HG03460 (cell line): ENCODE measurements at regions not wholly inside any gene's neighbourhood (a gene's known extent, or its start where the extent isn't known, plus 50 kb on each side); places are given as distances from the start of the nearest gene placed in this dataset.

Source experiments
- ATAC-seq: cut with Tn5 transposase; IDR thresholded peaks from one replicate; pipeline ENCODE4 v1.9.1; 2021; ENCODE audit not compliant: unreplicated experiment

DNA sequence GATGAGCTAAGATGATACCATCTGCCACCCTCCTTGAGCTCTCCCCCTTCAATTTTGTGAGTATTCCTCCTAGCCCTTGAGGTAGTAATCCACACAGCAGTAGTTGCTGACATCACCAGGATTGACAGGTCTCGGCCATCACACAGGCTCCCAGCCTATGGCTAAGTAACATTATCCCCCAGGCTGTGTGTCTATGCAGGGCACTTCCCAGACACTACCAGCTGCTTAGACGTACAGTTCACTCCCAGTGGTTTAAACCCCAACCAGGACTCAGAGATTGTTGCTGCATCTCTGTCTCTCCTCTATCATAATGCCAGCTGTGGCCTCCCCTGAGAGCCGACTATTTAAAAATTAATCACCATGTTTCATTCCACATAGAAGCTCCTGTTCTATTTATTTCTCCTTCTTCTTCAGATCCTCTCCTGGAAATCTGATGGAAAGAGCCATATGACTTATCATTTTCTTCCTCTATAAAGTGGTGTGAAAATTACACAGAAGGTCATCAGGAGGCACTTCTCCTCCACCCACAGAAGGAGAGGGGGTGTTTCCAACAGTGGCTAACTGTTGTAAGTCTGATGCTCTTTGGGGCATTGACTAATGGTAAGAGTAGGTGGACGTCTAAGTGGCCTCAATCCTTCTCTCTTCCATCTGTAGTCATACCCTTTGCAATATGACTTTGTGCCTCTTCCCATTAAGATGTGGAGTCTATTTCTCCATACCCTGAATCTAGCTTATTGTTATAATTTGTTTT lies 396.3 kb downstream of the SETD4 start:
- ATAC-seq, result no peak

DNA sequence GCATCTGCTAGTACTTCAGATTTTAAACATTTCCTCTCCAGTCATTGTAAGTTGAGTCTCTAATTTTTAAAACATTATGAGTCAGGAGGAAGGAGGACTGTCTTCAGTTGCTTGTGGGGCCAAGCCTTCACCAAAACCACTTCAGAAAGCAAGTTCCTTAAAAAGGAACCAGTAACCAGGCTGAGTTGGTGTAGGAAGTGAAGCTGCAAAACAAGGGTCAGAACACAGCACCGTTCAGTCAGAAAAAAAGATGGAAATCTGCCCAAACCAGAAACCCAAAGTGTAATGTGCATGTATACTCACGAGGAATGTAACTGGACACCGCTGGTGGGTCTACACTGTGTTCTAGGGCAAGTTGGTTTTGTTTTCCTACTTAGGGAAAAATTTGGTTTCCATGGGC lies 402.1 kb downstream of the SETD4 start:
- no peak for ATAC-seq

DNA sequence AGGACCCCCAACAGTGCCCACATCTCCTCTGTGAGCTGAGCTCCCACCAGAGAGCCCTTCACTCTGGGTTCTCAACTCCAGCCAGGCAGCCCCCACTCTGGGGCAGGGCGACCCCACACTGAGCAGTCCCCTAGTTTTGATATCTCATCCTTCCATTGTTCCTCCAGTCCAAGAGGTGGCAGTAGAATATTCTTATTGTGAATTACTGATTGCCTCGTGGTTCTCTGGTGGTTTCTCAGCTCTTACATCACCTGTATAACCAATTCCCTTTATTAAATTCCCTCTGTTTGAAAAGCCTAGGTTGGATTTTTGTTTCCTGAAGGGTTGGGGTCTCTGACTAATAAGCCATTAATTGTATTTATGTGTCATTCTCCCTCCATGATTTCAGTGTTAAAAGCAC lies 407.5 kb downstream of the SETD4 start:
- no peak for ATAC-seq

DNA sequence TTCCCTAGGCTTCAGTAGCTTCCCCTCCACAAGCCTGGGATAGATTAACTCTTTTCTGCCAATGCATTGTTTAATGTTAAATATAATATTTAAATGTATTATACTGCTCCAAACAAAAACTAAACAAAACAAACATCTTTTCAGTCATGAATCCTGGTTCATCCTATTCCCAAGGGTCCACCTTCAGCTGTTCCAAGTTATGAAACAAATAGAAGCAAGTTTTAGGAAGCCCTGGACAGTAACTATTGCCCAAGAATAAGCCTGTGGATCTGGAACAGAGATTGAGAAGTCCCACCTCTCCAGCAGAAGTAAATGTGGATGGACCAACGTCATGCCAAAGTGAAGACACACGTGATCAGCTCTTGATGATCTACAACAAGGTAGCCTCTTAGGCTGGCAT lies 408.1 kb downstream of the SETD4 start:
- no peak for ATAC-seq

DNA sequence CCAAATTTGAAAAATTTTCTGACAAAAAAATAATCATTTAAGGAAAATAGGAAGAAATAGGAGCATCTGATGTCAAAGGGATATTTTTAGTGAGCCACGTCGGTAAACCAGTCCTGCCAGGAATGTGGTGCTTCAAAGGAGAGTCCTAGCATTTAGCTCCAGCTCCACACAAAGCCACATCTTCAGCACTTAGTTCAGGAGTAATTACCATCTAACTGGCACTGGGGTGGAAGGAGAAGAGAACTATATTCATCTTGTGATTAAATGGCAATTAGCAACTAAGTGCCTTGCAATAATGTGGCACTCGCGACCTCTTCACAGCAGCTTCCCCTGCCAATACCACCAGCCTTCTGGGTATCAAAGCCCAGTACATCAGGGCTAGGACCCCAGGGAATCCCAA lies 409.1 kb downstream of the SETD4 start:
- no peak for ATAC-seq

DNA sequence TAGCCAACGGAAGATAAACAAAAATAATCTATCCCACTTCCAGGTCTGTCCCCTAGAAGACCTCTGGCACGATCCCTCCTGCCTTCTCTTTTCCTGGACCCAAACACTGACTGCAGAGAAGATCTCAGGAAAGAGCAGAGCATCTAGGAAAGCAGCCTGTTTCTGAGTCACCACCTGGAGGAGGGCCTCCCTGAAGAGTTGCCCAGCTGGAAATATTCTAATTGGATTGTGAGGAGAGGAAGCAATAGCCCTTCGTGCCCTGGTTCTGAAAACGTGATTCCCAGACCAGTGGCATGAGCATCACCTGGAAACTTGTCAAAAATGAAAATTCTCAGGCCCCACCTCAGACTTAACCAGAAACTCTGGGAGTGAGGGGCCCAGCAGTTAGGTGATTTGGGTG lies 411.1 kb downstream of the SETD4 start:
- ATAC-seq, result no peak

DNA sequence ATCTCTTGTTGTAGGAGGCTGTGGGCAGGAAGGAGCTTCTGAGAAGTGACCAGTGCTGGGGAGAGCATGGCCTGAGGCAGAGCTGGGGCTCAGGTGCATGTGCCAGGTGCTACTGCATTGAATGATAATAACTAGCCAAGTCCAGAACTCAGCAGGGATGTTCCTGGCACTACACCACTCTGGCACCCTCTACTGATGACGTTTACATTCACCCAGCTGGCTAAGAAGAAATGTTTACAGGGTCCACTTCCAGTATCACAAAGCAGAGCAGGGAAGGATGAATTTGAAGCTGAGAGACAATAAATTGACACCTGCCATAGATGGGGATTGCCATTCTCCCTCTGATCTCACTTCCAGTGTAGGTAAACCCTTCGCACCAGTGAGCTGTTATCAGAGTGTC lies 411.8 kb downstream of the SETD4 start:
- no peak for ATAC-seq

DNA sequence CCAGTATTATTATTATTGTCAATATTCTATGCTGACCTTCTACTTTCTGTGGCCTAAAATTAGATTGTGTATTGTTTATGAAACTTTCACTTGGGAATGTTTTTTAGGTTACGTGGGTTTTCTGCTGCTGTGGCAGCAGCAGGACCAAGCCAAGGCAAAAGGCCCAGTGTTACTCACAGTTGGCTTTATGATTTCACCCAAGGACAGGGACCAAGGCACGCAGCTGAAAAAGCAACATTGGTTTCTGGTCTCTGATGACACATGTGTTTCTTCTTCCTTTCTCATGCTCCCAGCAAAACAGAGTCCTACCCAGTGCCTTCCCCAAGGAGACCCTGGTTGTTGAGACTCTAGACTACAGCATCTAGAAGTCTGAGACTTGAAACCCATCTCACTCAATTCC lies 413.7 kb downstream of the SETD4 start:
- no peak for ATAC-seq

DNA sequence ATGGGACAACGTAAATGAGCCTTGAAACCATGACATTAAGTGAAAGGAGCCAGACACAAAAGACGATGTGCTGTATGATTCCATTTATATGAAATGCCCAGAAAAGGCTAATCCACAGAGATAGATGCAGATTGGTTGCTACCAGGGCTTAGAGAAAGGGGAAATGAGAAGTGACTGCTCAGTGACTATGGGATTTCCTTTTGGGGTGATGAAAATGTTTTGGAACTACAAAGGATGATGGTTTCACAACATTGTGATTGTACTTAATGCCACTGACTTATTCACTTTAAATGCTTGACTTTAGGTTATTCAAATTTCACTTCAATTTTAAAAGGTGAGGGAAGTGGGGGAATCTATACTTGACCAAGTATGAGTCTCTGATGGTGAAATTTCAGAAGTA lies 414.3 kb downstream of the SETD4 start:
- ATAC-seq, result no peak

DNA sequence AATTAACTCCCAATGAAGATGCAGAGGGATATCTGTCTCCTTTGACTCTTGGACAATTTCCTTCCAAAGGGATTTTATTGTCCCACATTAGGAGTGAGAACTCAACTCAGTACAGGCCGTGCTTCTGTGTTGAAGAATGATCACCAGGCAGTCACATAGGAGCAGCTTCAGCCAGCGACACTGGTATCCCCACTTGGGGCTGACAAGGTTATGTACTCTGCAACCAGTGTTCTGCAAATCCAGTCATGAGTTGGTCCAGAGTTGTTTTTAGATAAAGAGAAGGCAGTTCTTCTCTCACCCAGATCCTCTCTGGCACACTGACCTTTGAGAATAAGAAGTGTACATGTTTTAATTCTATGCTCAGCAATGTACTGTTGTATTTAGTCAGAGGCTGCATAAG lies 415.8 kb downstream of the SETD4 start:
- ATAC-seq, result no peak

DNA sequence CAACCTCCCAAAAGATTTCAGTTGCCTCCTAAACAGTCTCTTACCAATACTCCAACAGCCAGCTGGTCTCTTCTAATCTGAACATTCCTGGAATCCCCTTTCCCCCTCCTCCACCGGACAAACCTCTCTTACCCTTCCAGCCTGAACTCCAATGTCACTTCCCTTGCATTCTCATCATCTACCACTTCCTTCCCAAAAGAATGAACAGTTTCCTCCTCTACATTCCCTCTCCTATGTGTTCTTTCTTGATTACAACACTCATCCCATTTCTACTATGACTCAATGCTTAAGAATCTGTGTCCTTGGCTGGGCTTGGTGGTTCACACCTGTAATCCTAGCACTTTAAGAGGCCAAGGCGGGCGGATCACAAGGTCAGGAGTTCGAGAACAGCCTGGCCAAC lies 417.1 kb downstream of the SETD4 start:
- no peak for ATAC-seq

DNA sequence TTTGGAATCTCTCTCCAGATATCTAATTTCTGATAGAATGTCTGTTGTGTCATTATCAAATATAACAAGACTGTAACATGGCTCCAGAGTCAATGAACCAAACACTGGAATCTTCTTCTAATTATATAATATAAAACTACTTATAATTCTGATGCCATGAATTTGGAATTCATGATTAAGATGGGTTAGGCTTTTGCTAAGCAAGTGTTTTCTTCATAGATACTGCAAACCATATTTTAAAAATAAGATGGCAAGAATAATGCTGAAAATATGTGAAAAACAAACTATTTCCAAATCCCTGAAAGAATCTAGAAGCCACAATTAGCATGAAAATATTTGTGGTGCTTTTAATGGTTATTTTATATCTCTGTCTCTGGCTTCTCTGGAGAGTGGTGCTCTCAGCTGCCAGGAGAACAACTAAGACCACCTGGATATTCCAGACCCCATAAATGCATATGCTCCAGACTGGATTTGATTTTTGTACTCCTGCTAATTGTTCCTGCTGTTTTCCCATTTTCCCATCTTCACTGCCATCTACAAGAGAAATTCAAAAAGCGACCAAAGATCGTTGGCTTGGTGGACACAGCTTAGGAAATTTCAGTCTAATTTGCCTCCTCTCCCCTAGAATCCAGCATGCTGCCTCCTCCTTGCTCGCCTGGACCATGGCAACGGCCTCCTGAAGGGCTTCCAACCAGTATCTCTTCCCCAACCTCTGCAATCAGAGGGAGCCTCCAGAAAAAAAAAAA lies 418.9 kb downstream of the SETD4 start:
- ATAC-seq, result no peak

DNA sequence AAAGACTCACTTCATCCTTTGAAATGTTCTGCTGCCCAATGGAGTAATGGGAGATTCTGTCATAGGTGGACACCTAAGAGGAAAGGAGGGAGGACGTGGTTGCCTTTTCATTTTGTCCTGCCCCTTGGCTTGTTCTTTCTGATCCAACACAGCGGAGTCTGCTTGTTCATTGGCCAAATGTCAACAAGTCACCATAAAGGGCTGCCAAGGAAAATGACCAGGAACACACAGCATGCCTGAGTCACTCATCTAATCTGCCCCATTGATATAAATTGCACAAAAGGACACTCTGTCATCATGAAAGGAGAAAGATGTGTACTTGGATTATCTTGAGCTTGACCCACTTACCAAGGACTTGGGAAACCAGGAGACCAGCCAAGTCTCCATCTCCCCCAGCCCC lies 422.9 kb downstream of the SETD4 start:
- ATAC-seq, result no peak

DNA sequence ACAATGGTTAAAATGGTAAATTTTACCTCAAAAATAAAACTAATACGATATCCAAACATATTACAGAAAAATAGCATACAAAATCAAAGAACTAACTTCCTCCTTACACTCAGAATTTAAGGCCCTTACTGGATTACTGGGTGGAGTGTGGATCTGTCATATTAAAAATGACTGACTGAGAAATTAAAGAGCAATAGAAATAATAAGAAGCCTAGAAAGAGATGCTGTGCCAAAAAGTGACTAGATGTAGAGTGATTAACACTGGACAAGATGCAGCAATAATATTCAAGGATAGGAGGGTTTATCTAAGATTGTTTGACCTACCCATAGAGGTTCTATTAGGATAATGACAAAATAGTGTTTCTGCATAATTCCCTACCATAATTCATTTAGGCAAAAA lies 424.3 kb downstream of the SETD4 start:
- ATAC-seq, result no peak

DNA sequence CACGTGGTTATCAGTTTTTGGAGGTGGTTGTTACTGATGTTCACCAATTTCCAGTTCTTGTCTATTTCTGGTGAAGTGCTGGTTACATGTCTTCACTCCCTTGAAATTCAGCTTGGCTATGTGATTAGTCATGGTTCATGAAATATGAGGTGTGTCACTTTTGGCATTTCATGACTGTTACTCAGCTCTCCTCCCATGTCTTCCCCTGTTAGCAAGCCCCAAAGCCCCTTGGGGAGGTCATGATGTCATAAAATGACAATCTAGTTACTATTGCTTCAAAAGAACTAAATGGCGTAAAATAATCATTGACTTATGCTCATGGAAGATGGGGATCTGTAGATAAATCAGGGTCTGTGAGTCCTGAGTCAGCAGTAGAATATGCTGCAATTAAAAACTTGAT lies 425.1 kb downstream of the SETD4 start:
- ATAC-seq, result no peak

DNA sequence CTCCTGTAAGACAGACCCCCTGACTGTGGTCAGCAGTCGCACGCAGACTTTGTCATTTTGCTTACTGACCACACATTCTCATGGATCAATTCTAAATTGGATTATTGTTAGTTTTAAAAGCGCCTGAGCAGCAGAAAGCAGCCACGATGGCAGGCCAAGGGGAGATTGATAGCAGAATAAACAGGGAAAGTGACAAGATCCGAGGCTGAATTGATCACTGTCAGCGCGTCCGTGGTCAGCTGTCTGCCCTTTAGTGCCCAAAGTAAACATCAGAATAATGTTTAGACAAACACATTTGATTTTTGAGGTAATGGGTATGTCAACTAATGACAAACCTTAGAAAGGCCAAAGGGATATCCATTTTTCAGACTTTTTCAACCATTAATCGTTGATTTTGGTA lies 426.8 kb downstream of the SETD4 start:
- ATAC-seq, result no peak

DNA sequence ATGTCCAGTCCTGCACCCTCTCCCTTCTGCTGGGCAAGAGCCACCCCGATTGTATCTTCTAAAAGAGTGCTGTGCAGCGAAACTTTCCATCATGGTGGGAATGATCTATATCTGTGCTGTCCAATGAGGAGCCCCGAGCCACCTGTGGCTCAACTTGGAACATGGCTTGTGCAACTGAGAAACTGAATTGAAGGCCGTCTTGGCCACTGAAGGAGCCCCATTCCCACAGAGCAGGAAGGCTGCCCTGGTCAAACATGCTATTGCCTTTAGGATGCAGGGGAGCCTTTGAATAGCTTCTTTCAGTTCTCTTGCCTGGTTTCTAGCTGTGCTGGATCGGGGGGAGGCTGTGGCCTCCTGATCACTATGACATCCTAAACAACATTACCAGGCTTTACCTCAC lies 427.6 kb downstream of the SETD4 start:
- no peak for ATAC-seq

DNA sequence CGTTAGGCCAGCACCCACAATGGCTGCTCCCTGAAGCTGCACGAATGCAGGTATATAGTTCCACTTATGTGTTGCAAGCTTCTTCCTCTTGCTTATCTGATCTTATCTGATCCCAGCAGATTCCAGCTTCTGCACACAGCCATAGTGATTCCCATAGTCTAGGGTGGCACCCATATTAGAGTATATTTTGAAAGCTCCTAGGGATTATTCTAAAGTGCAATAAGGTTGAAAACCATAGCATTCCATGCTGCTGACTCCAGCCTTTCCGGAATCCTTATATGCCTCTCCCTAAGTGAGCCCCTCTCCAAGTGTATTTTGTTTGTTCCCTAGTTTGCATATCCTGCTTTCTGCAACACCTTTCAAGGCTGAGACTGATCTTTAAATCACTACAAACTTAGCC lies 432.0 kb downstream of the SETD4 start:
- no peak for ATAC-seq

DNA sequence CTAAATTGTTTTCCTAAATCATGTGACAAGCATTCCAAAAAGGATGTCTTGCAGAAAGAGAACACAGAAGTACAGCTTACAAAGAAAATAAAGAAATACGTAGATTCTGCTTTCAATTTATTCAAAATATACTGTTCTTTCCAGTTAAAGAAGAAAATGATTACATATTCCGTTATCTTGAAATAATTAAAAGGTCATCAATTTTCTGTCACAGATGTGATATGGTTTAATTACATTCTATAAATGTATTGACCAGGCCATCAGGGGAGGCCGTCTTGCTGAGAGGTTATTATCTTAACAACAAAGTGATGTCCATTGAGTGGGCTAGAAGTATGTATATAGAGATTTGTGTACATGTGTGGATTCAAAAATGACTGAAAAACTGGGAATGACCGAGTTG lies 432.9 kb downstream of the SETD4 start:
- ATAC-seq, result no peak

DNA sequence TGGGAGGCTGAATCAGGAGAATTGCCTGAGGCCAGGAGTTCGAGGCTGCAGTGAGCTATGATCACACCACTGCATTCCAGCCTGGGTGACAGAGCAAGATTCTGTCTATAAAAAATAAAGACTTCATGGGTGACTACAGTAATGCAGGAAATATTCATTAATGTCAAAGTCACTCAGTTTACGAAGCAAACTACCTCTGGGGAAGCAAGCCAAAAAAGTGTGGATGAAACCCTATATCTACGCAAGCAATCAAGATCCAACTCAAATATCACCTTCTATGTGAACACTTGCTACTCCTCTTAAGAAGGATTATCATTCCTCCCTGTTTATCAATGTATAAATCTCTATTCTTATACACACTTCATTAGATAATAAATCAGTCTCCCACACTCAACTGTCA lies 434.8 kb downstream of the SETD4 start:
- ATAC-seq, result no peak

DNA sequence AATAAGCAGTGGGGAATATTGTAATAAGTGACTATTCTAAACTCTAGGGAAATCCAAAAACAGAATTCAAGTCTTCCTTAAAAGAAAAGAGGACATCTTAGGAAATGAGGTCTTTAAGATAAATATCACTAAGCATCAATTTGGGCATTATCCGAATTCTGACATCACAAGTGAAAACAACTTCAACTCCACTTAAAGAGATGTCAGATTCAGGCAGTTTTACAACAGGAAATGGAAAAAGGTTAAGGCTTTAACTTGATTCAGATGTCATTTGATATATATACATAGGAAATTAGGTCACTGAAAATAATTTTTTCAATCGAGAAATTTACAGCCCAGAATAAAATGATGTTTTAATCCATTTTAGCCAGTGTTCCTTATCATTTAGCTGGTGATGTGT lies 435.4 kb downstream of the SETD4 start:
- no peak for ATAC-seq

DNA sequence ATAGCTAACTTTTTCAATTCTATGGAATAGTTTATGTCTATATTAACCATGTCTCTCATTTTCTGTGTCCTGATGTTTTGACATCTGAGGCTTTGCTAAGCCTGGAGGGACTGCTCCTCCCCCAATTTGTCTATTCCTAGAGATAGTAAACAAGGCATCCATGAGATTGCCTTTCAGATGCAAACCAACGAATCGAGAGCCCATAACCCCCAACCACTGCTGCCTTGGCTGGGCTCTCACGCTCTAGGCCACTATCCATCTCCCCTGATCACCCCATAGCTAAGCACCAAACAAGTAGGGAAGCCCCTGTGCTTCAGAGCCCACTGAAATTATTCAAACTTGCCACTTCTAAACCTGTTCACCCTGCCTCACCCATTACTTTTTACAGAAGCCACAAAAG lies 437.7 kb downstream of the SETD4 start:
- ATAC-seq, result no peak

DNA sequence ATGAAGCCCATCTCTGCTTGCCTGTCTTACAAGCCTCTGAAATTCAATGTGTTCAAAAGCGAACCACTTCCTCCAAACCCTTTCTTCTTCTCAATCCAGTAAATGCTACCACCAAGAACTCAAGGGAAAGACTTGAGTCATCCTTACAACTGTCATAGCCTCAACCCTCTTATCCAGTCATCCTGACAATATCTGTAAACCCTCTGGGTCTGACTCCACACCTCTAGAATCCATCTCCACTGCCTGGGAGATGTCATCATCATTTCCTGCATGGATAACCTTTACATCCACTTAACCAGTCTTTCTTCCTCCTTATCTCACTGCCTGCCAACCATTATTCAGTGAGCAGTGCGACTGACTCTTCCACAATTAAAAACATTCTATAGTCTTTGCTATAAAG lies 441.1 kb downstream of the SETD4 start:
- no peak for ATAC-seq
